Frontal cortex (tissue), 1 donor: ENCODE measurements at regions not wholly inside any gene's neighbourhood (a gene's known extent, or its start where the extent isn't known, plus 50 kb on each side); places are given as distances from the start of the nearest gene placed in this dataset. TPM values are rescaled to one million over a fixed set of nuclear protein-coding genes. Genes with fewer than 3 reads are reported as not detected.

Experiments
- small RNA-seq: library from RNA; depleted of rRNA; stranded (forward); fragments of <200 nt; gene quantifications from one replicate; pipeline ENCODE3, GENCODE V24; 2014

Small RNA genes lying in the stretch of these regions (small RNA-seq; reads per million reads assigned to genes)
- not detected for gene AC025768.1
- gene RF00017: not detected
- not detected for gene RF00136
- not detected for gene RN7SL58P
